ENCODE measurements at regions not wholly inside any gene's neighbourhood (a gene's known extent, or its start where the extent isn't known, plus 50 kb on each side); places are given as distances from the start of the nearest gene placed in this dataset.

DNA sequence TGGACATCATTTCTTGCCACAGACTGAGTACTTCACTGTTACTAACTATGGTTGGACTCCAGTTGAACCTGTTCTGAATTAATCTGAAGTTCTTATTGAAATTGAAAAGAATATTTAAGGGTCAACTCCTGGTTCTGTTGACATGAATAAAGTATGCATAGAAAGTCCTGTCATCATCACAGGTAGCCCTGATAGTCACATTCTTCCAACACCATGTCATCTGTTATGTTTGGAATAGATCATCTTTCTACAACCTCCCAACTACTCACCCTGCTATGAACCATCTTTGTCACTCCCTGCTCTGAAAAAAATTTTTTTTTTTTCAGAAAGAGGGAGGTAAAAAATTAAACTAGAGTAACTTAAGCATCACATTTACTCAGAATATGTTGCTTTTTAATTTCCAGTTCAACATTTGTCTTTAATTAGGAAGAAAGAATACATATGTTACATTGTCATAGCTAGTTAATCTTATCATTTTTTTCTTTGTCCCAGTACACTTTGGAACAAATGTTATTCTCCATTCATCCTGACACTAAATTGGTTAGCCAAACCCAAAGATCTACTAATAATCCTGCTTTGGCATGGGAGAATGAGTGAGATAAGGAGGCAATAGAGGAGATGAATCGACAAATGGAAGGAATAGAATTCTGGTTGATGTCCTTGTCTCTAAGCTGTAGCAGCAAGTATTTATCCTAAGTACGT lies 775.1 kb upstream of the NRSN1 start (continued):
- no peak for TF ChIP-seq GABPA (IDR thresholded peaks at IDR 0.05 in 1 of 2, conservative IDR thresholded peaks at IDR 0.05 in 1 of 2)

- H3K27me3 ChIP-seq (ENCODE audit: control insufficient read depth in 4 of 4, insufficient read depth in 4 of 4, low read length in 3 of 4) = no peaks in the 10 kb centered on the region
- no peak for TF ChIP-seq RXRA (IDR thresholded peaks at IDR 0.05)
- TF ChIP-seq GABPA (IDR thresholded peaks at IDR 0.05 in 1 of 2, conservative IDR thresholded peaks at IDR 0.05 in 1 of 2) = no peak
- no peak for TF ChIP-seq NR2F2 (IDR thresholded peaks at IDR 0.05)
- no peak for TF ChIP-seq RAD21 (IDR thresholded peaks at IDR 0.05)
- TF ChIP-seq MAX (IDR thresholded peaks at IDR 0.05) = no peak
- no peak for TF ChIP-seq FOXA1 (IDR thresholded peaks at IDR 0.05)
- TF ChIP-seq, protein P1, sequence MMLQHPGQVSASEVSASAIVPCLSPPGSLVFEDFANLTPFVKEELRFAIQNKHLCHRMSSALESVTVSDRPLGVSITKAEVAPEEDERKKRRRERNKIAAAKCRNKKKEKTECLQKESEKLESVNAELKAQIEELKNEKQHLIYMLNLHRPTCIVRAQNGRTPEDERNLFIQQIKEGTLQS (IDR thresholded peaks at IDR 0.05) = no peak
- TF ChIP-seq YY1 (IDR thresholded peaks at IDR 0.05) = no peak
- no peak for TF ChIP-seq JUND (IDR thresholded peaks at IDR 0.05)
- TF ChIP-seq HNF4A (conservative IDR thresholded peaks at IDR 0.05) = no peak
- no peaks in the 10 kb centered on the region for H3K9me3 ChIP-seq (ENCODE audit: control insufficient read depth in 4 of 4, low read length in 3 of 4)
- H3K4me1 ChIP-seq (ENCODE audit: control insufficient read depth in 4 of 4, insufficient read depth in 4 of 4, low read length in 3 of 4) = no peaks in the 10 kb centered on the region
- H3K9ac ChIP-seq (ENCODE audit: low read depth in 1 of 2, low read length in 2 of 2) = no peak overlapping the region
- no peak overlapping the region for H3K27ac ChIP-seq (ENCODE audit: low read depth in 1 of 2, low read length in 2 of 2)
- DNase-seq (ENCODE audit: low spot score) = no peak
- H3K4me3 ChIP-seq (ENCODE audit: low read depth in 1 of 3, low read length in 3 of 3) = no peak overlapping the region
- H3K36me3 ChIP-seq (ENCODE audit: control insufficient read depth in 4 of 4, insufficient read depth in 3 of 4, low read depth in 1 of 4, low read length in 3 of 4) = no peaks in the 10 kb centered on the region
These were observed 772.0 kb upstream of the NRSN1 start for GRCh38 chr6:23354004-23354403.

GRCh38 chr6:23357185-23357766 lies 768.7 kb upstream of the NRSN1 start:
- 36% methylated on average over 2 of the region's 2 CpGs for WGBS
- H3K4me3 ChIP-seq (ENCODE audit: low read depth in 1 of 3, low read length in 3 of 3) = no peak overlapping the region
- no peak for DNase-seq (ENCODE audit: low spot score)
- TF ChIP-seq RAD21 (IDR thresholded peaks at IDR 0.05) (no peak), ZBTB33 (IDR thresholded peaks at IDR 0.05) (no peak), GABPA (IDR thresholded peaks at IDR 0.05 in 1 of 2, conservative IDR thresholded peaks at IDR 0.05 in 1 of 2) (no peak), JUND (IDR thresholded peaks at IDR 0.05) (no peak), YY1 (IDR thresholded peaks at IDR 0.05) (no peak), NR2F2 (IDR thresholded peaks at IDR 0.05) (no peak), MAX (IDR thresholded peaks at IDR 0.05) (no peak), FOXA1 (IDR thresholded peaks at IDR 0.05) (no peak), CTCF (IDR thresholded peaks at IDR 0.05; ENCODE audit: low read depth, low read length, missing input control) (no peak), FOXA2 (IDR thresholded peaks at IDR 0.05) (no peak), HNF4G (IDR thresholded peaks at IDR 0.05) (no peak)
- TF ChIP-seq, protein P1 (IDR thresholded peaks at IDR 0.05) = no peak
- no peaks in the 10 kb centered on the region for H3K27me3 ChIP-seq (ENCODE audit: control insufficient read depth in 4 of 4, insufficient read depth in 4 of 4, low read length in 3 of 4)
- no peaks in the 10 kb centered on the region for H3K36me3 ChIP-seq (ENCODE audit: control insufficient read depth in 4 of 4, insufficient read depth in 3 of 4, low read depth in 1 of 4, low read length in 3 of 4)
- H3K4me1 ChIP-seq (ENCODE audit: control insufficient read depth in 4 of 4, insufficient read depth in 4 of 4, low read length in 3 of 4) = no peaks in the 10 kb centered on the region
- H3K9me3 ChIP-seq (ENCODE audit: control insufficient read depth in 4 of 4, low read length in 3 of 4) = no peaks in the 10 kb centered on the region
- H3K27ac ChIP-seq (ENCODE audit: low read depth in 1 of 2, low read length in 2 of 2) = no peak overlapping the region
- no peak overlapping the region for H3K9ac ChIP-seq (ENCODE audit: low read depth in 1 of 2, low read length in 2 of 2)
